GM10248 (cell line): ENCODE measurements at regions not wholly inside any gene's neighbourhood (a gene's known extent, or its start where the extent isn't known, plus 50 kb on each side); places are given as distances from the start of the nearest gene placed in this dataset.

Experiments
- CTCF ChIA-PET: fragments of 300-600 bp; sonication (Branson Sonifier 250); formaldehyde crosslinking; extraction: SDS; loops from one replicate; lab custom pipeline; 2021; ENCODE audit warnings: antibody characterized with exemption; lab: Yijun Ruan, JAX
- POLR2A ChIA-PET: fragments of 350-650 bp; sonication (Branson Sonifier 250); formaldehyde crosslinking; extraction: SDS; loops from one replicate; lab custom pipeline; 2020; ENCODE audit warnings: antibody characterized with exemption; lab: Yijun Ruan, JAX
- DNase-seq: peaks from one replicate; pipeline ENCODE4 v3.0.0; 2012; ENCODE audit errors: extremely low spot score
- CTCF ChIP-seq: IDR thresholded peaks from 2 replicates; pipeline ENCODE4 v1.5.1; 2012; ENCODE audit warnings: mild to moderate bottlenecking, low read depth; ENCODE audit errors: extremely low read depth, missing control alignments, control extremely low read depth

DNA sequence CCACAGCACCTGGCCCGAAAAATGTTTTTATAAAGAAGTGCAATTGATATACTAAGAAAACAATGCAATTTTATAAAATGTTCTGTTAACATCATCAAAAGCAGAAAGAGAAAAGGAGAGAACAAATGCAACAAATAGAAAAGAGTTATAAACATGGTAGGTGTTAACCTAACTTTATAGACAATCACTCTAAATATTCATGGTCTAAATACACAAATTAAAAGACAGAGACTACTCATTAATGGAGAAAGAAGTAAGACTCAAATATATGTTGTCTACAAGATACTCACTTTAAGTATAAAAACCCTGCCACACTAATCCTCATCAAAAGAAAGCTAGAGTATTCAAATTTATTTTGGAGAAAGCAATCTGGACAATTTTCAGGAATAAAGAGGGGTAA is 425.3 kb upstream of the ANKRD30A start:
- no peak for TF ChIP-seq CTCF
- DNase-seq: no peak
- POLR2A ChIA-PET: no interaction called here
- CTCF ChIA-PET: no interaction called here

GRCh38 chr10:36692759-36693158 is 432.6 kb upstream of the ANKRD30A start:
- DNase-seq: no peak
- TF ChIP-seq CTCF: no peak
- POLR2A ChIA-PET: no interaction called here
- CTCF ChIA-PET: no interaction called here

- ChIA-PET CTCF (no interaction called here), POLR2A (no interaction called here)
- DNase-seq: no peak
- TF ChIP-seq CTCF: no peak
Measured at GRCh38 chr10:36688717-36689116, 436.7 kb upstream of the ANKRD30A start.

- DNase-seq: no peak
- CTCF ChIA-PET: no interaction called here
- TF ChIP-seq CTCF: no peak
- POLR2A ChIA-PET: no interaction called here
Measured at GRCh38 chr10:36683421-36683820, 442.0 kb upstream of the ANKRD30A start.

DNA sequence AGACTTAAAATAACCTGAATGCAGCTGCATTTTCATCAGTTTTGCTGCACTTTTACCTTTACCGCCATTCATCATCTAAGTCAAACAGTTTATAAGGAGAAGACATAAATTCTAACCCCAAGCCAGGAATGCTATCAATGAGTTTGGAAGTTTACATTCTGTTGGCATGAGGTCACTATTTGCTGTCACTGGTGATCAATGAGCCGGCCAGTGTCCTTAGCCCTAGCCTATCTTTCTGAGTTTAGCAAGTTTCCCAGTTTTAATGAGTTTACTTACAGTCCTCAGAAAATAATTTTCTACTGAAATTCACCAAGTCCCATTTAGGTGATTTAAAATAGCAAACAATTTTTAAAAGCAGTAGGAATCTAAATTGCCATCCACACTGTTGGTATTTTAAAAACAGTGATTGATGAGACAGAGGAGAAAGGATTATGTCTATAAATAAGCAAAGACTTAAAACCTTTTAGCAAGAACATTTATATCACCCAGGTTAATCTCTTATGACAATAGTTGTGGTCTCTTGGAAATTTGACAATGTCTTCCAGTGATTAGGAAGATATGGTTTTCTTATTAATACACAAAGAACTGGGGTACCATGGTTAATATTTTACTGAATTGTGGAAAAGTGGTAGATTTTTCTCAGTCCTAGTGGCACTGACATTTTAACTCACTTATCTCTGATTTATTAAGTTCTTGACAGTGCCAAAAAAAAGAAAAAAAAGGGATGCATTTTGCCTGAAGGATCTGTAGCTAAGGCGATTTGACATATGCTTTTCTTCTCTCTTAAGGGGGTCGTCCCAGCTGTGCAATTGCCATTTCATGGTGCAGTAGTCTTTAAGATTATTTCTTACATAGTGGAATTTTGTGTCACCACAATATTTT is 443.4 kb upstream of the ANKRD30A start:
- CTCF ChIA-PET: interaction anchor here (0.8 kb wide), 1 partner anchor 29 kb away, joined by 5 read pairs; no protein-coding TSS in a partner anchor
- no peak for DNase-seq
- TF ChIP-seq CTCF: no peak
- POLR2A ChIA-PET: no interaction called here

- CTCF ChIA-PET: interaction anchor here (1.6 kb wide), 1 partner anchor 12 kb away, joined by 3 read pairs; no protein-coding TSS in a partner anchor
- no peak for DNase-seq
- no peak for TF ChIP-seq CTCF
- POLR2A ChIA-PET: no interaction called here
Measured at GRCh38 chr10:36679554-36679953, 445.8 kb upstream of the ANKRD30A start.
